Activated naive CD4-positive, alpha-beta T cell treated with Interleukin-2 at 50 U/mL for 16 hours (primary cell): ENCODE measurements at regions not wholly inside any gene's neighbourhood (a gene's known extent, or its start where the extent isn't known, plus 50 kb on each side); places are given as distances from the start of the nearest gene placed in this dataset.
"Not testable (repeated sequence)": the region's sequence is repeated elsewhere in the genome, so short reads cannot be mapped to it uniquely, and the experiment has no call there.

Experiments used
- DNase-seq: peaks from one replicate; pipeline ENCODE4 v3.0.0-alpha.2; 2020

DNA sequence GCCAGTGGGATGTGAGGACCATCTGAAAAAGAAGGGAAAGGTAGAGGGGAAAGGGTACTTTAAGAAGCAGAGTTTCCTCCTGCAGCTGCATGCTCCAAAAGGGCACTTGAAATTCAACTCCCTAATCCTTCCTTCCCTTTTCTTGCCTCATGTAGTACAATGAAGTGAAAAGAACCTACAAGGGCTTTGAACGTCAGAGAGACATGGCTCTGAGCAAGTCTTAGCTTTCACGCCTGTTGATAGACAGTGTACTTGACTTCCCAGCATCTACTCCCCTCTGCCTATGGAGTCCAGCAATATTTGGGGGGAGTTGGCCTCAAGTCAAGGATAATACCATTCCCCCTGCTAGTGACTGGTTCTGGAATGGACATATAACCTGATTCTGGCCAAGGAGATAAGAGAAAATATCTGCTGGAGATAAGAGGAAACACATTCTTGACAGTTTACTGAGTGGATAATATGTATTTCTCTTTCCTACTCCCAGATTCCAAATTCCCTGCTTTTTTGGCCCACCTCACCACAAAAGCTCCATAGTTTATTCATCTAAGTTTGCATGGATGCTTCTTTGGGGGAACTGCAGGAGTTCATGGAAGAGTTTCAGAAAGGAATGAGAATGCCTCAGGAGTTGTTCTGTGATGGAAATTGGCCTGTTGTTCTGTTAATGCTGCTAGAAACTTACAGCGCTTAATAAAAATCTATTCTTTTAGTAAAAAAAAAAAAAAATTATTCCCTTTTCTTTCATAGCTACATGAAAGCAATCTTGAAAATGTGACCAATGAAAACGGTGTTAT, 193.0 kb upstream of the TPM1 start:
- no peak for DNase-seq

DNA sequence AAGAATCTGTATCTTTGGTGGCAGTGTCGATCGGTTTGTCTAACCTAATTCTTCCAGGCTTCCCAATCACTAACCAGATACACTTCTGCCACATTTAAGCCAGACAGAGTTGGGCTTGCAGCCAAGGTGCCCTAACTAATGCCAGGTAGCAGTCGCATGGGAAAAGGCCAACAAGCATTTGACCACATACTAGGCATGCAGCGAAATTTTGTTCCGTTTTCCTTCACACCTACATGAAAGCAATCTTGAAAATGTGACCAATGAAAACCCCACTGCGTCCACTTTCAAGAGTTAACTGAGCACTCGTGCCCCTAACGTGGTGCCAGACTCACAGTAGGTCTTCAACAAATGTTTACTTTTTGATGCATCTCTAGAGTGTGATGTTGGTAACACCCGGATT, 192.2 kb upstream of the TPM1 start:
- no peak for DNase-seq

DNA sequence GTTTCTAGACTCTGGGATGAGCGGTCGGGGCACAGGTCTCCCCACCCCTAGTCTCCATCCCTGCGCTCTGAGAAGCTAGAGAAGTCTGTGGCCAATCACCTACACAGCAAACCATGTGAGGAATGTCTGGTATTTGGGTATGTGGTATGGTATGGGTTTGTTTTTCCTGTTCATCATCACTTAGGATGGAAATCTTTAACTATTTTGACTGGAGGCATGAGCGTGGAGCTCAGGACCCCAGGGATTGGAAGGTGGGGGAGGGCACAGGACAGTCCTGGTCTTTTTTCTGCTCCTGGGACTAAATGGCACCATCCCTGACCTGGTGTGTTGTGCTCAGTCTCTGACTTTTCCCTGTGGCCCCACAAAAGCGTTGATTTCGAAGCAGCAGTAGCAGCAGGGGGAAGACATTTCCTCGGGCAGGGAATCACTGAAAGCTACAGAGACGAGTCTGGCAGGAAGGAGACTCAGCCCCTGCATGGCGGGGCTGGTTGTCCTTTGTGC, 191.7 kb upstream of the TPM1 start:
- DNase-seq: no peak

DNA sequence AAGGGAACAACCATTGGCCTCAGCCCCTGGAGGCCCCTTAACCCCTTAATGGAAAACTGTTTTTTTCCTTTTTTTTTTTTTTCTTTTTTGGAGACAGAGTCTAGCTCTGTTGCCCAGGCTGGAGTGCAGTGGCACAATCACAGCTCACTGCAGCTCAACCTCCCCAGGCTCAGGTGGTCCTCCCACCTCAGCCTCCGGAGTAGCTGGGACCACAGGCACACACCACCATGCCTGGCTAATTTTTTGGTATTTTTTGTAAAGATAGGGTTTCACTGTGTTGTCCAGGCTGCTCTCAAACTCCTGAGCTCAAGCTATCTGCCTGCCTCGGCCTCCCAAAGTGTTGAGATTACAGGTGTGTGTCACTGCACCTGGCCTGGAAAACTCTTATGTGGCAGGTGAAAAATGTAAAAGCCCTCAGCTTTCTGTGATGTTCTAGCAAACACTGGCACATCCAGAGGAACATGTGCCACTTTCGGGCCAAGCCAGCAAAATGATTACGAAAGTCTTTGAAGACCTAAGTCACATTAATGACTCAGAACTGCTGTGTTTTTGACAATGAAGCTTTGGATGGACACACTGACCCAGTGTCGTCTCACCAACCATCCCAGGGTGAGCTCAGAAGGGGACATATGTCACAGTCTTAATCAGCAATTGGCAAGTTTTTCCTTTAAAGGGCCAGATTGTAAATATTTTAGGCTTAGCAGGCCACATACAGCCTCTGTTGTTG, 189.3 kb upstream of the TPM1 start:
- no peak for DNase-seq

DNA sequence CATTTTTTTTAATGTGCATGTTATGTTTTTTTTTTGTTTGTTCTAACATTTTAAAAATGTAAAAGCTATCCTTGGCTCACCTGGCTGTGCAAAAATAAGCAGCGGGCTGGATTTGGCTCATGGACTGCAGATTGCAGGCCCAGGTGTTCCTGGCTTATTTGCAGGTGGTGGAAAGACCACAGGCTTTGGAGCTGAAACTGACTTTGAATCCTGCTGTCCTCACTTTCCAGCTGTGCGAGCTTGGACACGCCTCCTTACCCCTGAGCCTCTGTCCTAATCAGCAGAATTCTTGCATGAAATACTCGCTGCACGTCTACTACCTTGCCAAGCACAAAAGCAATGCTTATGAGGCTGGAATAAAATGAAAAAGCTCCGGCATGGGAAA, 188.7 kb upstream of the TPM1 start:
- no peak for DNase-seq

DNA sequence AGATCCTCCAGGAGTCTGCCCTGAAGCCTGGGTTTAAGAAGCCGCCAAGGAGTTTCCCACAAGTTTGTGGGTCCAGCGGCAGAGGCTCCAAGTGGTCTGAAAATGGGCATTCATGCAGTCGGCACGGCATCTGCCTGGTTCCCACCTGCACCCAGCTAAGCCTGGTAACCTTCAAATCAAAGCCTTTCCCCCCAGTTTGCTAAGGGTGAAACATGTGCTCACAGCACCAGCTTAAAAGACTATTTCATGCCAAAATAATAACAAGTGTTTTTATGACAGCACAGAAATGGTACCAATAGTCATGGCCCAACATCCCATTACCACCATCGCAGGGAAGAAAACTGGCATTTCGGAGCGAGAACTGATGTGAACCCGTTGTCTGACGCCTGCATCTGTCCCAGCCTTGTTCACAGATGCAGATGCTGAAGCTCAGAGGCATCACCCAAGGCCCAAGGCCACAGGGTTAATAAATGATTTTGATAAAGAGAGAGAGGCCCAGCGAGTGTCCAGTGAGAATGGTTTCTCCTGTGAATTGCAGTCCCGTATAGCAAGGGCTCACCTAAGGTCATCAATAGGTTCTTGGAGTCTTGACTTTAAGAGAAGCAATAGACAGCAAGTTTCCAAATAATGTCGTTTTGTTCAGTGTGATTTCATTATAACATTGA, 188.0 kb upstream of the TPM1 start:
- DNase-seq: no peak

DNA sequence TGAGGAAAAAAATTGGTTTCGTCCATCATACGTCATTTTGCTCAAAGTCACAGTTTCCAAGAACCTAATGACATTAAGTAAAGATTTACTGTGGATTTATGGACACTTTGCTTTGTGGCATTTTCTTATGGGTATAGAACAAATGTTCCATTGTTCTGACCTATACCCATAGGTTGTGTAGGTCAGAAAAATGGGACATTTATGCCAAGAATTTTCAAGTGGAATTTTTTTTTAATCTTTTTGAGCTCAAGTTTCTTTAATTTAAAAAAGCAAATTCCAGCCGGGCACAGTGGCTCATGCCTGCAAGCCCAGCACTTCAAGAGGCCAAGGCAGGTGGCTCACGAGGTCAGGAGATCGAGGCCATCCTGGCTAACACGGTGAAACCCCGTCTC, 187.5 kb upstream of the TPM1 start:
- no peak for DNase-seq

DNA sequence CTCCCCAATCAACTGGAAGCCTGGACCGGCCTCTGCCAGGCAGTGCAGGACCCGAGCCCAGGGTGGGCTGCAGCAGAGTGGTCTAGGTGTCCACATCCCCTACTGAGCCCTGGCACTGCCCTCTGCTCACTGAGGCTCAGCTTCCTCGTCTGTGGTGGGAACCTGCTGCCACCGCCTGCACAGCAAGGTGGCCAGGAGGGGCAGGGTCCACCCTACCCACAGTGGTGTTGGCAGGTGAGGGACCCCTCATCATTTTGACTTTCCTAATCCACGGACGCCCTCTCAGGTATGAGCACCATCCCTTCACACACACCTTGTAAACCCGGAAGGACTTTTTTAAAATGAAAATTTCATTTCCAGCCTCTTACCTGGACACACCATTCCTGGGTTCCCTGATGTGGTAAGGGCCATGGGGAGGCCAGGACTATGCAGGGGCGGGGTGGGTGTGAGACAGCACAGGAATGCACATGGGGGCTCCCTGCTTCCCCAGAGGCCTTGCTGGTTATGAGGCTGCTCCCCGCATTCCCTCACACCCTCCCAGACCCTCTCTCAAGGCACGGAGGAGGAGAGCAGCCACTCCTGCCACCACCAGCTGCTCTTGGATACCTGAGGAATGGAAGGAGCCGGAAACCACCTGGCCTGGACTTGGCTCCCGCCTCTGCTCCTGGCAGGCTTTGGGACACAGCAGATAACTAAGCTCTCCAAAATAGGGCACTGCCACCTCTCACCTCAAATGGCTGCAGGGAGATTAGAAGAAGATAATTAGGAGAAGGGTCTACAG, 185.9 kb upstream of the TPM1 start:
- no peak for DNase-seq

DNA sequence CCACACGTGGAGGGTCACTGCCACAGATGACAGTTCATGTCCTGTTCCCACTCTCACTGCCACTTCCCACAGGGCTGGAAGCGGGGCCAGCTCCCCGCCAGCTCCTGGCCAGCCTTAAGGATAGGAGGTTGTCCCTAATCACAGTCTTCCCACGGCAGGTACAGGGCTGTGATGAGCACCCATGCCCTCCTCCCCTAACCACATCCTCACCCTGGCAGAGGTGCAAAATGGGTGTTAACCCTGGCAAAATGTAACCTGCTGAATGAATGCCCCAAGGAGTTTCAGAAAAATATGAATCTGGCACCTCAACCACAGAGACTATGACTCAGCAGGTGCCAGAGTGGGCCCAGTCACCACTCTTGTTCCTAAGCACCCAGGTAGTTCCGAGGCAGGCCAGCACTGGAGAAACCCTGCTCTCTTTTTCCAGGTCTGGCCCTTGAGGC, 185.1 kb upstream of the TPM1 start:
- DNase-seq: peak; percentile 12

DNA sequence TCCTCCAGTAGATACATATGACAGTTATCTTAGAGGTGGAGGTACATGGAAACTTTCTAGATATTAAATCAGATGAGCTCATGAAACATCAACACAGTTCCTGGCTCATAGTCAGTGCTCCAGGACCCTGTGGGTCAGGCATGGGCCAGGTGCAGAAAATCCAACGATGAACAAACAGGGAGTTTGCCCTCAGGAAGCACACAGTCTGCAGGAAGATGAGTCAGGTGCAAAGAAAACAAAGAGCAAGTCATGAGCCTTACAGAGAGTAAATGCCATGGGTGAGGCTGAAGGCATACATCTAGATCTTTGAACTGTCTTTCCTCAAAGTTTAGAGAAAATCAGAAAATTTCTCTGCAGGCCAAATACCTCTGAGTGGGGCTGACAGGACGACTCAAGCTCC, 184.2 kb upstream of the TPM1 start:
- DNase-seq: no peak

DNA sequence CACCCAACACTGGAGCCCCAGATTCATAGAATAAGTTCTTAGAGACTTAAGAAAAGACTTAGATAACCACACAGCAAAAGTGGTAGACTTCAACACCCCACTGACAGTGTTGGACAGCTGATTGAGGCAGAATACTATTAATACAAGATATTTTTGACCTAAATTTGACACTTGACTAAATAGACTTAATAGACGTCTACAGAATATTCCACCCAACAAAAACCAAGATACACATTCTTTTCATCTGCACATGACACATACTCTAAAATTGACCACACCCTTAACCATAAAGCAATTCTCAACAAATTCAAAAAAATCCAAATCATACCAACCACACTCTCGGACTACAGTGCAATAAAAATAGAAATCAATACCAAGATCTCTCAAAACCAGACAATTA, 179.8 kb upstream of the TPM1 start:
- DNase-seq: no peak

DNA sequence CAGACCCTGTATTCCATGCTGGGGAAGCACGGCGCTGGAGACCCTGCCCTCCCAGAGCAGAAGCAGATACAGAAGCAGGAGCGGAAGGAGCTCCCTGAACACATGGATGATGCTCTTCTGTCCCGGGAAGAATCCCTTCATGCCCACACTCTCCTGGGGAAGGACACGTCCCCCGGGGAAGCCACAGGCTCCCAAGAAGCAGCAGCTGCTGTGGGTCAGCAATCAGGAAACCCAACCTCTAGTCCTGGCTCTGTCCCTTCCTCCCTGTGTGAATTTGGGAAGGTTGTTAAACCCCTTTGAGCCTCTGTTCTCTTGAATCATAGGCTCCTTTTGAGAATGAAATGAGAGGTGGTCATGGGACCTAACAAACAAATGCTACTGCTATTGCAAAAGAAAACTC, 176.2 kb upstream of the TPM1 start:
- no peak for DNase-seq

DNA sequence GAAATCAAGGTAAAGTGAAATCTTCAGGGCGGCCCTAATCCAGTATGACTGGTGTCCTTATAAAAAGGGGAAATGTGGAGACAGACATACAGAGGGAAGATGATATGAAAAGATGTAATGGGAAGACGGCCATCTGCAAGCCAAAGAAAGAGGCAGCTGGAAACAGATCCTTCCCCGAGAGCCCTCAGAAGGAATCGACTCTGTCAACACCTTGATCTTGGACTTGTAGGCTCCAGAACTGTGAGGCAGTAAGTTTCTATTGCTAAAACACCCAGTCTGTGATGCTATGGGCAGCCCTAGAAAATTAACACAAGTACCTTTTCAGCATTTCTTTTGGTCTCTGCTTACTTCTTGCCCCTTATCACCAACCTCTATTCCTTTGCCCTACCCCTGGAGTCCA, 174.7 kb upstream of the TPM1 start:
- DNase-seq: no peak

DNA sequence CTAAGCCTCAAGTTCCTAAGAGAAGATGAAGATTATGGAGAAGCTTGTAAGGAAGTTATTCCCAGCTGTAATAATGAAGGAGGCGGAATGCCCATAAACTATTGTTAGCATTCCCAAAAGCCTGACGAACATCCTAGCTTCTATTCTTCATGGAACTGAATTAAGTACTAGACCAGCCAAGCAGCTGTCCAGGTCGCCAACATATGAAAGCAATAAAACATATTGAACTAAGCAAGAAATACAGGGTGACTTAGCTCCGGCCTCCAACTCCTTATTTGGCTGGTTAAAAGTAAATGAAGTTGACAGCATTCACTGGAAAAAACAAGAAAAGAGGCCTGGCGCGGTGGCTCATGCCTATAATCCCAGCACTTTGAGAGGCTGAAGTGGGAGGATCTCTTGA, 174.0 kb upstream of the TPM1 start:
- no peak for DNase-seq

DNA sequence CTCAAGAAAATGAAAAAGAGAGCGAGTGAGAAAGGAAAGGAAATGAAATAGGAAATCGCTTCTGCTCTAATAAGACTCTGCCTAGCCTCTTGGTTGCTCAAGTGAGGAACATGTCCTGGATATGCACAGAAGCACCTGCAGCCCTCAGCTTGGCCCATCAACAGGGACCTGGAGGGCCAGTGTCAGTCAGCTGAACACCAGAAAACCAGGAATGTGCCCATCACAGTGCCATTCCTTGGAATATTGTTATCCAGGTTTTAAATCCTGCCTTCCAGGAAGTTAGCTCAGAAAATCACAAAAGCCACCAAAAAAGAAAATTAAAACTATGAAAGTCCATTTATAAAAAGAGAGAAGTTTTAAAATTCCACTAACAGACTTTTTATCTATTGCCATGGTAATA, 173.4 kb upstream of the TPM1 start:
- DNase-seq: no peak

DNA sequence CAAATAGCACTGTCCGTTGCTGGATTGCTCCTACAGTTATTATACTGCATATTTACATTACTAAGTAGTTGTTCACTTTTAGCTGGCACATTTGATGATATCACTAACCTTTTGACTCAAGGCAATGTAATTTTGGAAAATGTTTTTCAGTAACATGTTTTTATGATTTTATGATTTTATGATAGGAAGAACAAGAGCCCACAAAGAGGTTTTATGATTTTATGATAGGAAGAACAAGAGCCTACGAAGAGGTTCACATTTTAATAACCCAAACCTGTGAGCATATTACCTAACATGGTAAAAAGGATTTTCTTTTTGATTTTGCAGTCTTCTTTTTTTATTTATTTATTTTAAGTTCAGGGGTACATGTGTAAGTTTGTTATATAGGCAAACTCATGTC, 172.3 kb upstream of the TPM1 start:
- DNase-seq: no peak

DNA sequence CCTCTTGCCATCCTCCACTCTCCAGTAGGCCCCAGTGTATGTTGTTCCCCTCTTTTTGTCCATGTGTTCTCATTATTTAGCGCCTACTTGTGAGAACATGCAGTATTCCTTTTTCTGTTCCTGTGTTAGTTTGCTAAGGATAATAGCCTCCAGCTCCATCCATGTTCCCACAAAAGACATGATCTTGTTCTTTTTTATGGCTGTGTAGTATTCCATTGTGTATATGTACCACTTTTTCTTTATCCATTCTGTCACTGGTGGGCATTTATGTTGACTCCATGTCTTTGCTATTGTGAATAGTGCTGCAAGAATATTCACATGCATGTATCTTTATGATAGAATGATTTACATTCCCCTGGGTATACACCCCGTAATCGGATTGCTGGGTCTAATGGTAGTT, 171.8 kb upstream of the TPM1 start:
- not testable (repeated sequence) for DNase-seq

DNA sequence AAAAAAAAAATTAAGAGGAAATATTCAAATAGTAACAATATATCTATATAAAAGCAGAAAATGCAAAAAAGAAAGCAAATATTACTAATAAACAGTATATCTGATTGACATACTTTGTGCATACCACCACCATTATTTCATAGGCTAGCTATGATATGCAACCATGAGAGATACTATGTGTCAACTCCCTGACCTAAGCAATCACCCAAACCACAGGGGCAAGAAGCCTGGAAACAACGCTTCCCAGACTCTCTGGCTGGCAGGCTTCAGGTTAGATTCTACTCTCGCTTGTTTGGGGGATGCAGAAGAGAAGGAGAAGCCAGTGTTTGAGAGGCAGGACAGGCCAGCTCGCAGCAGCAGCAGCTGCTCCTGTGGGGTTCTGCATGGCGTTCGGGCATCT, 169.3 kb upstream of the TPM1 start:
- no peak for DNase-seq

DNA sequence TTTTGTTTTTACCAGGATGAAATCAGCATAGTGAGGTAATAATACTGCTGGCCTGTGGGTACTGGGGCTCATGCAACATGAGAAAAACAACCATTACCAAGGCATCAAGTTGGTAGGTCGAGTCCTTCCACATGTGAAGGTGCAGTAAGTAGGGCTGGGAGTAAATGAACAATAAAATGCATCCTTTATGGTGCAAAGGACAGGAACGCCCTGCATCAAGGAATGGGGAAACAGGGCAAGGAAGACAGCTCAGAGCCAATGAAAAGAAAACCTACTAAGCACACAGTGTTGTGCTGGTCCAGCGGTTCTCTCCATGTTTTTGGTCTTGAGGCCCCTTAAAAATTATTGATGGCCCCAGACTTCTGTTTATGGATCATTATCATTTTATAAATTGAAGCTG, 168.5 kb upstream of the TPM1 start:
- no peak for DNase-seq

DNA sequence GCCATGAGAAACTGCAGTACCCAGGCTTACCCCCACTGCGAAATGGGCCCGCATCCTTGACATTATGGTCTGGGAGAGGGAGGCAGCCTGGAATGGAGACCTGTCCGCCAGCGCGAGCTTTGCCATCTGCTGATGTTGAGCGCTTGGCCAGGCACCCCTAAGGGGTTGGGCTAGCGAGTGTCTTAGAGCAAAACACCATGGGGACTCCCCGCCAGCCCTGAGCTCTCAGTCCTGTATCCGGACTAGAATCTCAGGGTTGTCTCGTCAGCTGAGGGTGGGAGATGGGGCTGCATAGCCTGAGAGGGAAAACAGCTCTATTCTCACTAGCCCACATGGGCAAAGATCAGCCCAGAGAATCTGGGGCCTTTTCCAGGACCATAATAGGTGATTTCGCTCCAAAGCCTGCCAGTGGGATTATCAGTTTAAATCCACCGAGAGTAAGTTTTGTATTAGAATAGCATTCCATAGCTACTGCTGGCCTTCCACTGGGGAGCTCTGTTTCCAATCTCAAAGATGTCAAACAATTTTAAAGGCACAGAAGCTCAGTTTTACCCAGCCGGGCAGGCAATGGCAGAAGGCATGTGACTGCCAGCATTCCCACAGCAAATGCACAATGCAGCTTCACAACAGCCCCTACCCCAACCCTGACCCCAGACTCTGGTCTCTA, 167.5 kb upstream of the TPM1 start:
- DNase-seq: no peak

DNA sequence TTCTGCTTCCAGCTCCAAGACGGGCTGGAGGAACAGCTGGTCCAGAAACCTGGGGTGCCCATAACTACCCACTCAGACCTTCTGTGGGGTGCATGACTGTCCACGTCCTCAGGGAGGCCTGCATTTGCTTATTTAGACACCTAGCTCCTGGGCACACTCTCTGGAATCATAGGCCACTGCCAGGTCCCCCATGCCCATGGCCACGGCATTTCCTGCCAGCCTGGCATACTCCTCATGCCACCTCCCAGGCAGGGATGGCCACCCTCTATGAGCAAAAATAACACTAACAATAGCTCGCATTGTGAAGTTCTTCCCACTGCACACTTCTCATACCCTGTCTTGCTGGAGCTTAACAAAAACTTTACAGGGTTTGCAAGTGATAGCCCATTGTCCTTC, 166.9 kb upstream of the TPM1 start:
- no peak for DNase-seq

DNA sequence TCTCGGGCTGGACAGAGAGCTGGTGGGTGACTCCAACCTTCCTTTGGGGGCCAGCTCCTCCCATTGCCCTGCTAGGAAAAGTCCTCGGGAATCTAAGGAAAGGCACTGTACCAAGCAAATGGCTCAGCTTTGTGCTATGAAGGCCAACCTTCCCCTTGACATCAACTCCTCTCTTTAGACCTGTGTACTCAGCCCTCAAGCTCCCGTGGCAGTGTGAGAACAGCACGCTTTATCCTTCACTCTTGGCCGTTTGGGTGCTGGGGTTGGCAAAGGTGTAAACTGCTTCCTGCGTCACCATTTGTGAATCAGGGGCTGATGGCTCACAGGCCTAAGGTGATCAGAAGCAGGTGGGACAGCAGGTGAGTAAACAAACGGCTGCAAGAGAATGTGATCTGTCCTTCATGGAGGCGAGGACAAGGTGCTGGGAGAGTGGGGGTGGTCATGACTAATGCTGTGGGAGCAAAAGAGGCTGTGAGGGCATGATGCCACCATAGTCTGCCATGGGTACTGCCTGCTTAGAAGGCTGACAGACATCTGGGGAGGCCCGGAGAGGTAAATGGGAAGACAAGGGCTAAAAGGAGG, 165.2 kb upstream of the TPM1 start:
- no peak for DNase-seq
